GM12892 (cell line): ENCODE measurements at regions not wholly inside any gene's neighbourhood (a gene's known extent, or its start where the extent isn't known, plus 50 kb on each side); places are given as distances from the start of the nearest gene placed in this dataset.

Source experiments
- DNase-seq: peaks from one replicate; pipeline ENCODE4 v3.0.0; 2011; ENCODE audit not compliant: insufficient read length
- FAIRE-seq: peaks from 2 replicates; lab custom pipeline; 2011; peaks lifted over from hg19 to GRCh38; lab: Jason Lieb, UNC
- POLR2A ChIP-seq: IDR thresholded peaks from 2 replicates; pipeline ENCODE4 v1.6.1; 2011; ENCODE audit warnings: low read depth, low read length, control low read depth
- POLR2AphosphoS5 ChIP-seq: IDR thresholded peaks from 2 replicates; pipeline ENCODE4 v1.6.1; 2011; ENCODE audit warnings: low read depth, low read length, control low read depth
- TAF1 ChIP-seq: IDR thresholded peaks from 2 replicates; pipeline ENCODE4 v1.6.1; 2011; ENCODE audit warnings: low read depth, mild to moderate bottlenecking, control low read depth, low read length, borderline replicate concordance

DNA sequence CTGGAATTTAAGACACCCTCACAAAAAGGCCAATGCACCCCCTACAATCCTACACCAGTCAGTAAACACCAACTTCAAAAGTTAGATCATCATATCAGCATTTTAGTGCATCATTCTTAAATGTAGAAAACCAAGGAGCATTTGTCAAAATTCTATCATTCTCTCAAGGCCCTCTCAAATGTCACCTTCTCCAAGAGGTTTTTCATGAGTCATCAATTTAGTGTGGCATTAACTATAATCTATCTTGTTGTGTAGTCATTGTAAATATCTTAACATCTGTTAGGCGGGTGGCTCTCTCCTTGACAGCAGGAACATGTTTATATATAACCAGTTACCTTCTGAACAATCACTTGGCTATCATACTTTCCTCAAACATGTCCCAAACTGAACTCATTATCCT, 62.1 kb upstream of the G2E3 start:
- TF ChIP-seq TAF1 (no peak), POLR2AphosphoS5 (no peak), POLR2A (no peak)
- DNase-seq (no peak), FAIRE-seq (no peak)

DNA sequence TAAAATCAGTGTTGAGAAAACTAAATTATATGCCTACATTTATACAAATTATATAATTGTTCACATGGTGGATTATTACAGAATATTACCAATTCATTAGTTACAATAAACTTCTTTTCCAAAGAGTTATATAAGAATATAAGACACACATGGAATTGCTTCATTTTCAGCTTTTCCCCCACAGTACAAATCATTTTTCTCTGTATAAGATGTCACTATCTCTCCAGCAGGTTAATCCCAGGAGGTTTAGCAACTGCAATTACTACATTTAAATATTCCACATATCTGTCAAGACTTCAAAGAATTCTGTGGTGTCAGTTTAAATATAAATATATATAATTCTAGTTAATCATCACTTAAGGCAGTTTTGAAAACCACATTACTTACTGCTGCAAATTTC, 59.6 kb upstream of the G2E3 start:
- FAIRE-seq (no peak), DNase-seq (no peak)

DNA sequence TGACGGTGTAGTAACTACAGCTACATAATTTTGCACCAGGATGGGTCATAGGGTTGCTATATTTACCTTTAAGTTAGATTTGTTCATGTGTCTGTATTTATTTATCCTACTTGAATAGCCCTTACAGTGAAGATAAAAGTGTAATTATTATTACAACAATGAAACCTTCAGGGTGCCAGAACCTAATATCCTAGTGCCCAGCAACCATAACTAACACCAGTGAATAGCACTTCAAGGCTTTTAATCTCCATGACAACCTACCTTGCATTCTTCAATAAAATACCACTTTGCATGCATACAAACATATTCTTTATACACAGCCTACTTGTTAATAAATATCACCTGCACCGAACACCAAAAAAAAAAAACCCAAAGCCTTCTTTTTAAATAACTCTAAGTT, 58.7 kb upstream of the G2E3 start:
- TF ChIP-seq POLR2A (no peak), POLR2AphosphoS5 (no peak), TAF1 (no peak)
- FAIRE-seq (no peak), DNase-seq (no peak)

More for the DNA sequence above, 59.6 kb upstream of the G2E3 start:
- TF ChIP-seq TAF1, result no peak
- no peak for TF ChIP-seq POLR2A
- TF ChIP-seq POLR2AphosphoS5, result no peak

DNA sequence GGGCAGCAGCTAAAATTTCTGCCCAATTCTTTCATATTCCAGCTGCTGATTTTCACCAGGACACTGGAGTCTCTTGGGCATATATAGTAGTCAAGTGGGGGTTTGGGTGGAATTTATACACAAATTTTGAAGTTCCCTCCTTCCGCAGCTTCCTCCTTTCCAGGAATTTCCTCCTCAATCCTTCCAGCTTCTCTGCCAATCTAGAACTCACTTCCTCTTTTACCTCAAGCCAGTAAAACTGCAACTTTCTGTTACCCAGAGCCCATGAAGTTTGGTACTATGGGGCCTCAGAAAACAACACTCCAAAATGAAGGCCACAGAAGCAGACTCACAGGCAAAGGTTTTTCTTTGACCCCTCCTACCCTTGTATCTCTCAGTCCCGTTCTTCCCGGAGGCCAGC, 51.7 kb upstream of the G2E3 start:
- no peak for TF ChIP-seq TAF1
- no peak for FAIRE-seq
- no peak for DNase-seq
